Muscle of leg (tissue), 3 donors: ENCODE measurements at regions not wholly inside any gene's neighbourhood (a gene's known extent, or its start where the extent isn't known, plus 50 kb on each side); places are given as distances from the start of the nearest gene placed in this dataset.

Source experiments
- DNase-seq: peaks from one replicate; pipeline ENCODE4 v3.0.0; 2013
- H3K27ac ChIP-seq: one replicate; pipeline ENCODE4 v1.5.1; 2013; ENCODE audit warnings: mild to moderate bottlenecking, low read length, control low read depth
- H3K27me3 ChIP-seq: one replicate; pipeline ENCODE4 v1.6.1; 2013; ENCODE audit warnings: low read length; ENCODE audit not compliant: control insufficient read depth, insufficient read depth
- H3K36me3 ChIP-seq: one replicate; pipeline ENCODE4 v1.6.1; 2013; ENCODE audit warnings: low read length; ENCODE audit not compliant: control insufficient read depth, insufficient read depth
- H3K4me1 ChIP-seq: one replicate; pipeline ENCODE4 v1.6.1; 2013; ENCODE audit warnings: low read length; ENCODE audit not compliant: control insufficient read depth, insufficient read depth
- H3K4me3 ChIP-seq: one replicate; pipeline ENCODE4 v1.5.1; 2013; ENCODE audit warnings: low read length, control low read depth
- H3K9me3 ChIP-seq: replicated peaks from 2 replicates; pipeline ENCODE4 v1.6.1; 2013; ENCODE audit warnings: low read depth, low read length; ENCODE audit not compliant: control insufficient read depth
- WGBS: methylation state at CpG from one replicate; pipeline ENCODE4 v1.1.5; 2013; ENCODE audit warnings: missing lambda C conversion rate; ENCODE audit not compliant: insufficient coverage; 5-methylcytosine and 5-hydroxymethylcytosine counted together

GRCh38 chr6:138567052-138567451 is 67.8 kb upstream of the NHSL1 start:
- WGBS, result 90% methylated on average over 4 of the region's 9 CpGs
- Histone ChIP-seq H3K27ac (no peak overlapping the region), H3K4me1 (peaks cover 3% of the 10 kb centered on the region), H3K4me3 (no peak overlapping the region), H3K9me3 (no peaks in the 10 kb centered on the region), H3K27me3 (no peaks in the 10 kb centered on the region), H3K36me3 (no peaks in the 10 kb centered on the region)
- DNase-seq, result no peak

- 70% methylated on average over 6 of the region's 8 CpGs for WGBS
- Histone ChIP-seq H3K27ac (no peak overlapping the region), H3K36me3 (no peaks in the 10 kb centered on the region), H3K4me3 (no peak overlapping the region), H3K4me1 (peaks cover 7% of the 10 kb centered on the region), H3K9me3 (no peaks in the 10 kb centered on the region), H3K27me3 (no peaks in the 10 kb centered on the region)
- no peak for DNase-seq
These were observed 69.7 kb upstream of the NHSL1 start for GRCh38 chr6:138568997-138569396.

DNA sequence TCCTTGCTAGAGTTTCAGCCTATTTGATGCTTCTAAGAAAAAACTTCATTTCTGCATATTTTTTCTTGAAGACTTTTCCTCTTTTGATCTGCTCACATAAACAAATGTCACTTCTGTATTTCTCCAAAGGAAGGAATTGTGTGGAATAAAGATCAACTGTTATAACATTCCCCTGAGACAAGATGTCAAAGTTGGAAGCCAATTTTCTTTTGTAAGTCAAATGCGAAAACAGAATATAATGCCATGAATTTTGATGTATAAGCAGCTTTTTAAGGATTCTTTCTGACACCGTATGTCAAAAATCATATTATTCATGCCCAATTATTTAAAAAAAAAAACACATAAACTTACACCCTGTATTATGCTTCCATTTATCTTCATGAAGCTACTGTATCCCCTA is 70.3 kb upstream of the NHSL1 start:
- peaks cover 7% of the 10 kb centered on the region for H3K4me1 ChIP-seq
- DNase-seq, result no peak
- H3K36me3 ChIP-seq, result no peaks in the 10 kb centered on the region
- H3K27me3 ChIP-seq, result no peaks in the 10 kb centered on the region
- no peak overlapping the region for H3K27ac ChIP-seq
- no peak overlapping the region for H3K4me3 ChIP-seq
- no peaks in the 10 kb centered on the region for H3K9me3 ChIP-seq
- no CpG with 5 or more reads among the region's 2 CpGs for WGBS

DNA sequence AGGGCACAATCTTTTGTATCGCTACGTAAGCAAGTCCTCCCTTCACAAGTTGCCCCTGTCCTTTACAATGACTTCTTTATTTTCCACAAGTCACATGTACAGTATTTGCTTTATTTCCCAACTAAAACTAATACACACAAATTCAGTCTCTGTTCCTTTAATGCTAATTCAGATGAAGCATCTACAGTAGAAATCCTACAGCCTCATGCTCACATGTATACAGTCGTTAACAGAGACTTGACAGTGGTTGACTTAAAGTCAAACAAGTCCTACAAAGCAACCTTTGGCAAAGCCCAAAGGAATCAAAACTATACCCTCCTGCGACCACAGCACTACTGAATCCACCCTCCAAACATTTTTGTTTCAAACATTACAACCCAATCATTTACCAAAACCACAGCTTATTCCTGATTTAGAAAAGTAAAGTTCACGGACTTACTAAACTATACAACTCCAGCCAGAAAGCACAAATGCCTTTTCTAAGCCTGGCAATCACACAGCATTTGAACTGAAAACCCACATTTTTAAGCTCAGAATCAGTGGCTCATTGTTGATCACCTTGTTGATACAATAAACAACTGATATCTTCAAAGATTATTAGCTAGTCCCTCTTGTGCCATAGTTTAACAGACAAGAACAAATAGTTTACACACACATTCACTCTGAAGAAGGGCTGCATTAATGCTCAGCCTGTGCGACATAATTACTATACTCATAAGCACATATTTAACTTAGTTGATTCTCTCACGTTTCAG is 70.9 kb upstream of the NHSL1 start:
- Histone ChIP-seq H3K36me3 (no peaks in the 10 kb centered on the region), H3K4me1 (peaks cover 7% of the 10 kb centered on the region), H3K4me3 (no peak overlapping the region), H3K27me3 (no peaks in the 10 kb centered on the region), H3K9me3 (no peaks in the 10 kb centered on the region), H3K27ac (no peak overlapping the region)
- no peak for DNase-seq
- 97% methylated on average over 5 of the region's 7 CpGs for WGBS

- WGBS, result no CpG with 5 or more reads among the region's 4 CpGs
- Histone ChIP-seq H3K9me3 (no peaks in the 10 kb centered on the region), H3K27me3 (no peaks in the 10 kb centered on the region), H3K4me1 (peaks cover 7% of the 10 kb centered on the region), H3K36me3 (no peaks in the 10 kb centered on the region), H3K4me3 (no peak overlapping the region), H3K27ac (no peak overlapping the region)
- DNase-seq, result no peak
These were observed 71.4 kb upstream of the NHSL1 start for GRCh38 chr6:138570725-138571029.

DNA sequence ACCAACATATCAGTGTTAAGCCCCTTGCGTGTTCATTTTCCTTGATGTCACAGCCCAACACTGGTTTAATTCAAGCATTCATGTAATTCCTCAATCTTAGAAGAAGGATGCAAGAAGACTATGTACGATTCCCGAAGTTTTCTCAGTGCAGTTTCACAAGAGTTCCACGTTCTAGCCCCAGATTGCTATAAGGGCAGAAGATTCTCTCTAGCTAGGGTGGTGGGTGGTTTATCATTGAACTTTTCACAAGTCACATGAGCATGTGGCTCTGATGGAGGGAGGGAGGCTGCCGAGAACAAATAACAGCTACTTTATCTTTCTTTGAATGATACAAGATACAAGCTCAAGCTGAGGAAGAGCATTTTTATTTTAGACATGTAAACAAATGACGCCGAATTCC is 71.9 kb upstream of the NHSL1 start:
- H3K36me3 ChIP-seq, result no peaks in the 10 kb centered on the region
- peaks cover 7% of the 10 kb centered on the region for H3K4me1 ChIP-seq
- peak; percentile 15 for DNase-seq
- no peak overlapping the region for H3K27ac ChIP-seq
- no peak overlapping the region for H3K4me3 ChIP-seq
- WGBS, result no CpG with 5 or more reads among the region's 7 CpGs
- no peaks in the 10 kb centered on the region for H3K9me3 ChIP-seq
- H3K27me3 ChIP-seq, result no peaks in the 10 kb centered on the region

DNA sequence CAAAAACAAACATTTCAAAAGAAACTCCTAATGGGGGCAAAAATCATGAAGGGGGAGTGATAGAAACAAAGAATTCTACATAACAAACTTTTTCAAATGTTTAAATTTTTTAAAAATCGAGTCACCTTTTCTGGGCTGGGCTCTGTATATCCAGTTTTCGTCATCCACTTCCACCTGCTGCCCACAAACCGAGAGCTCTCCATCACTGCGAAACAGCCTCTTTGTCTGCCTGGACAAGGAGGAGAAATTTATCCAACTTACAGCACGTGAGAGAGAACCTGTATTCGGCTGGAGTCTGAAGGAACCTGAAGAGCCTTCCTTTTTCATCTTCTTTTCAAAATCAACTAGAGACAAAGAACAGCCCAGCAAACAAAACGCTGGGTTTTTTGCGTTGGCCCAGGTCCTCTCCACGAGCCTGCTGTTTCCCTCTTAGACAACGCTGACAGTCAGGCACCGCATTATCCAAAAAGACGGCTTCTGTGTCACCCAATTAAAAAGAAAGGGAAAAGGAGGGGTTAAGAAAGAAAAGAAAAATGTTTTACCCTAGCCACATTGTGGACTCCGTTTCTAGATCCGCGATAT is 72.4 kb upstream of the NHSL1 start:
- peak overlapping the region; percentile 54 for H3K27ac ChIP-seq
- H3K4me1 ChIP-seq, result peaks cover 7% of the 10 kb centered on the region
- no peaks in the 10 kb centered on the region for H3K27me3 ChIP-seq
- whole genome bisulfite sequencing, result 29% methylated on average over 4 of the region's 15 CpGs
- no peaks in the 10 kb centered on the region for H3K36me3 ChIP-seq
- peak; percentile 42 for DNase-seq
- peak overlapping the region; percentile 49 for H3K4me3 ChIP-seq
- H3K9me3 ChIP-seq, result no peaks in the 10 kb centered on the region

- Histone ChIP-seq H3K9me3 (no peaks in the 10 kb centered on the region), H3K4me3 (peak overlapping the region; percentile 49), H3K27me3 (no peaks in the 10 kb centered on the region), H3K36me3 (no peaks in the 10 kb centered on the region), H3K27ac (peak overlapping the region; percentile 54), H3K4me1 (peaks cover 9% of the 10 kb centered on the region)
- peak; percentile 95 for DNase-seq
- under 1% methylated on average over 14 of the region's 19 CpGs for WGBS
These were observed 73.0 kb upstream of the NHSL1 start for GRCh38 chr6:138572167-138572875.

DNA sequence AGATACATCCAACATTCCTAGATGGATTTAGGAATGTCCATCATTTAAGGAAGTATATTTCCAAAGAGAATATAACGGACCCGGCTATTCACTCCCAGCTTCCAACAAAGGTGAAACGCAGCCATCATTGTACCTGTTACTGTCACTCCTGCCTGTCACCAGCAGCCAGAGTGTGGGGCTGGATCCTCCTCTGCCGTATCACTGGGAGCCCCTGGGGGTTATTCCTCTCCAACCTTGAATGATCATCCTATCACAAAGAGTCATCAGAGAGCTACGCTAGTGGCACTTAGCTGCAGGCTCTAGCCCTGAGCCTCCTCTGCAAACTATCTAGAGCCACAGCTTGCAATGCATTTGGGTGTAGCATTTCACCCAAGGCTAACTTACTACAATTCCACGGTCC is 73.6 kb upstream of the NHSL1 start:
- H3K9me3 ChIP-seq, result no peaks in the 10 kb centered on the region
- no peak overlapping the region for H3K27ac ChIP-seq
- no peaks in the 10 kb centered on the region for H3K36me3 ChIP-seq
- no peak overlapping the region for H3K4me3 ChIP-seq
- peaks cover 11% of the 10 kb centered on the region for H3K4me1 ChIP-seq
- no peaks in the 10 kb centered on the region for H3K27me3 ChIP-seq
- 51% methylated on average over 4 of the region's 6 CpGs for WGBS
- DNase-seq, result no peak

- no peak overlapping the region for H3K4me3 ChIP-seq
- no peak overlapping the region for H3K27ac ChIP-seq
- H3K27me3 ChIP-seq, result no peaks in the 10 kb centered on the region
- H3K4me1 ChIP-seq, result peaks cover 11% of the 10 kb centered on the region
- WGBS, result 100% methylated on average over 1 of the region's 4 CpGs
- no peaks in the 10 kb centered on the region for H3K9me3 ChIP-seq
- H3K36me3 ChIP-seq, result no peaks in the 10 kb centered on the region
- no peak for DNase-seq
These were observed 76.0 kb upstream of the NHSL1 start for GRCh38 chr6:138575257-138575656.
